Activated CD8-positive, alpha-beta T cell treated with anti-CD3 and anti-CD28 coated beads, Interleukin-2, amount 10 ng/mL, durations not matched to agents 7 days and 5 days (primary cell): ENCODE measurements at regions not wholly inside any gene's neighbourhood (a gene's known extent, or its start where the extent isn't known, plus 50 kb on each side); places are given as distances from the start of the nearest gene placed in this dataset.

Experiments used
- ATAC-seq: fragments of 150-1000 bp; cut with Tn5 transposase; one replicate; pipeline ENCODE4 v1.10.0; 2021; ENCODE audit warnings: moderate library complexity
- CTCF ChIA-PET: fragments of 350-600 bp; sonication (Branson Sonifier 250); formaldehyde crosslinking; loops from one replicate; lab custom pipeline; 2021; ENCODE audit warnings: antibody characterized with exemption; lab: Charles Lee
- POLR2A ChIA-PET: fragments of 350-600 bp; sonication (Branson Sonifier 250); formaldehyde crosslinking; loops from one replicate; lab custom pipeline; 2021; ENCODE audit warnings: antibody characterized with exemption; lab: Charles Lee
- DNase-seq: peaks from one replicate; pipeline ENCODE4 v3.0.0-alpha.2; 2020
- H3K27ac Mint-ChIP-seq: one replicate; pipeline ENCODE4 v1.8.0; 2021; ENCODE audit warnings: mild to moderate bottlenecking, mixed read lengths
- H3K27me3 Mint-ChIP-seq: one replicate; pipeline ENCODE4 v1.8.0; 2021; ENCODE audit warnings: low read depth, mixed read lengths
- H3K36me3 Mint-ChIP-seq: one replicate; pipeline ENCODE4 v1.8.0; 2021; ENCODE audit warnings: low read depth, mixed read lengths
- H3K4me1 Mint-ChIP-seq: one replicate; pipeline ENCODE4 v1.8.0; 2021; ENCODE audit warnings: low read depth, mixed read lengths
- H3K4me3 Mint-ChIP-seq: one replicate; pipeline ENCODE4 v1.8.0; 2021; ENCODE audit warnings: mild to moderate bottlenecking, mixed read lengths
- H3K9me3 Mint-ChIP-seq: one replicate; pipeline ENCODE4 v1.8.0; 2022; ENCODE audit warnings: mixed read lengths; ENCODE audit not compliant: insufficient read depth

- DNase-seq (no peak), ATAC-seq (no peak)
- no peak overlapping the region for H3K4me3 Mint-ChIP-seq
- H3K27ac Mint-ChIP-seq: no peak overlapping the region
- POLR2A ChIA-PET: no interaction called here
- H3K36me3 Mint-ChIP-seq: no peaks in the 10 kb centered on the region
- no peaks in the 10 kb centered on the region for H3K9me3 Mint-ChIP-seq
- CTCF ChIA-PET: no interaction called here
- H3K27me3 Mint-ChIP-seq: peaks cover 25% of the 10 kb centered on the region
- no peaks in the 10 kb centered on the region for H3K4me1 Mint-ChIP-seq
Observed at GRCh38 chr10:4213441-4213840, 428.4 kb upstream of the KLF6 start.

- Mint-ChIP-seq H3K9me3 (no peaks in the 10 kb centered on the region), H3K27ac (no peak overlapping the region), H3K4me1 (peaks cover 4% of the 10 kb centered on the region), H3K36me3 (no peaks in the 10 kb centered on the region), H3K4me3 (no peak overlapping the region), H3K27me3 (peaks cover 28% of the 10 kb centered on the region)
- ATAC-seq (no peak), DNase-seq (no peak)
- ChIA-PET POLR2A (no interaction called here), CTCF (no interaction called here)
Observed at GRCh38 chr10:4212111-4212630, 427.2 kb upstream of the KLF6 start.

- Mint-ChIP-seq H3K27ac (no peak overlapping the region), H3K4me3 (no peak overlapping the region), H3K27me3 (peaks cover 20% of the 10 kb centered on the region), H3K4me1 (peaks cover 4% of the 10 kb centered on the region), H3K9me3 (no peaks in the 10 kb centered on the region), H3K36me3 (no peaks in the 10 kb centered on the region)
- ChIA-PET CTCF (no interaction called here), POLR2A (no interaction called here)
- ATAC-seq (no peak), DNase-seq (no peak)
Observed at GRCh38 chr10:4208499-4208898, 423.5 kb upstream of the KLF6 start.

- ChIA-PET POLR2A (no interaction called here), CTCF (no interaction called here)
- H3K27ac Mint-ChIP-seq: no peak overlapping the region
- H3K4me3 Mint-ChIP-seq: no peak overlapping the region
- H3K9me3 Mint-ChIP-seq: no peaks in the 10 kb centered on the region
- ATAC-seq: no peak
- DNase-seq: no peak
- peaks cover 20% of the 10 kb centered on the region for H3K27me3 Mint-ChIP-seq
- H3K36me3 Mint-ChIP-seq: no peaks in the 10 kb centered on the region
- peaks cover 4% of the 10 kb centered on the region for H3K4me1 Mint-ChIP-seq
Observed at GRCh38 chr10:4205113-4205512, 420.1 kb upstream of the KLF6 start.

GRCh38 chr10:4202938-4203337 lies 417.9 kb upstream of the KLF6 start:
- Mint-ChIP-seq H3K36me3 (no peaks in the 10 kb centered on the region), H3K4me1 (peaks cover 4% of the 10 kb centered on the region), H3K27ac (no peak overlapping the region), H3K4me3 (no peak overlapping the region), H3K9me3 (no peaks in the 10 kb centered on the region), H3K27me3 (peaks cover 11% of the 10 kb centered on the region)
- DNase-seq (no peak), ATAC-seq (no peak)
- ChIA-PET POLR2A (no interaction called here), CTCF (no interaction called here)

GRCh38 chr10:4201866-4202825 lies 417.1 kb upstream of the KLF6 start:
- H3K27me3 Mint-ChIP-seq: peaks cover 10% of the 10 kb centered on the region
- CTCF ChIA-PET: no interaction called here
- no peak overlapping the region for H3K27ac Mint-ChIP-seq
- H3K9me3 Mint-ChIP-seq: no peaks in the 10 kb centered on the region
- DNase-seq: no peak
- no peaks in the 10 kb centered on the region for H3K4me1 Mint-ChIP-seq
- H3K4me3 Mint-ChIP-seq: no peak overlapping the region
- no peaks in the 10 kb centered on the region for H3K36me3 Mint-ChIP-seq
- no peak for ATAC-seq
- POLR2A ChIA-PET: interaction anchor here (0.8 kb wide), 1 partner anchor 418 kb away, joined by 3 read pairs; no protein-coding TSS in a partner anchor

GRCh38 chr10:4199196-4199595 lies 414.2 kb upstream of the KLF6 start:
- Mint-ChIP-seq H3K4me1 (no peaks in the 10 kb centered on the region), H3K9me3 (no peaks in the 10 kb centered on the region), H3K4me3 (no peak overlapping the region), H3K27me3 (peaks cover 5% of the 10 kb centered on the region), H3K27ac (no peak overlapping the region), H3K36me3 (no peaks in the 10 kb centered on the region)
- DNase-seq (no peak), ATAC-seq (no peak)
- ChIA-PET CTCF (interaction anchor here (0.6 kb wide), 1 partner anchor 1952 kb away, joined by 5 read pairs; no protein-coding TSS in a partner anchor), POLR2A (no interaction called here)

GRCh38 chr10:4198216-4198615 lies 413.2 kb upstream of the KLF6 start:
- Mint-ChIP-seq H3K27me3 (peaks cover 5% of the 10 kb centered on the region), H3K27ac (no peak overlapping the region), H3K4me1 (no peaks in the 10 kb centered on the region), H3K36me3 (no peaks in the 10 kb centered on the region), H3K9me3 (no peaks in the 10 kb centered on the region), H3K4me3 (no peak overlapping the region)
- ChIA-PET CTCF (no interaction called here), POLR2A (no interaction called here)
- no peak for DNase-seq
- ATAC-seq: no peak

GRCh38 chr10:4197676-4198075 lies 412.7 kb upstream of the KLF6 start:
- POLR2A ChIA-PET: no interaction called here
- H3K4me3 Mint-ChIP-seq: no peak overlapping the region

GRCh38 chr10:4196771-4197390 lies 411.9 kb upstream of the KLF6 start:
- H3K4me1 Mint-ChIP-seq: no peaks in the 10 kb centered on the region
- ChIA-PET POLR2A (no interaction called here), CTCF (no interaction called here)
- no peaks in the 10 kb centered on the region for H3K9me3 Mint-ChIP-seq
- no peak overlapping the region for H3K27ac Mint-ChIP-seq
- no peaks in the 10 kb centered on the region for H3K36me3 Mint-ChIP-seq
- H3K27me3 Mint-ChIP-seq: peaks cover 5% of the 10 kb centered on the region
- ATAC-seq (no peak), DNase-seq (no peak)
- H3K4me3 Mint-ChIP-seq: no peak overlapping the region

More at GRCh38 chr10:4197676-4198075, 412.7 kb upstream of the KLF6 start:
- Mint-ChIP-seq H3K9me3 (no peaks in the 10 kb centered on the region), H3K27me3 (peaks cover 5% of the 10 kb centered on the region), H3K36me3 (no peaks in the 10 kb centered on the region), H3K27ac (no peak overlapping the region), H3K4me1 (no peaks in the 10 kb centered on the region)
- CTCF ChIA-PET: no interaction called here
- no peak for DNase-seq
- ATAC-seq: no peak

- no peak overlapping the region for H3K27ac Mint-ChIP-seq
- H3K36me3 Mint-ChIP-seq: no peaks in the 10 kb centered on the region
- H3K4me1 Mint-ChIP-seq: no peaks in the 10 kb centered on the region
- peaks cover 5% of the 10 kb centered on the region for H3K27me3 Mint-ChIP-seq
- H3K9me3 Mint-ChIP-seq: no peaks in the 10 kb centered on the region
- H3K4me3 Mint-ChIP-seq: no peak overlapping the region
- DNase-seq (no peak), ATAC-seq (no peak)
- POLR2A ChIA-PET: no interaction called here
- CTCF ChIA-PET: no interaction called here
Observed at GRCh38 chr10:4196183-4196582, 411.2 kb upstream of the KLF6 start.

- DNase-seq (no peak), ATAC-seq (no peak)
- ChIA-PET CTCF (no interaction called here), POLR2A (no interaction called here)
- Mint-ChIP-seq H3K4me3 (no peak overlapping the region), H3K36me3 (no peaks in the 10 kb centered on the region), H3K4me1 (no peaks in the 10 kb centered on the region), H3K27me3 (peaks cover 5% of the 10 kb centered on the region), H3K27ac (no peak overlapping the region), H3K9me3 (no peaks in the 10 kb centered on the region)
Observed at GRCh38 chr10:4195213-4195612, 410.2 kb upstream of the KLF6 start.
